ENCODE measurements at regions not wholly inside any gene's neighbourhood (a gene's known extent, or its start where the extent isn't known, plus 50 kb on each side); places are given as distances from the start of the nearest gene placed in this dataset.
A peak's percentile ranks its signal among the peaks of the same experiment; 100 is the strongest.

DNA sequence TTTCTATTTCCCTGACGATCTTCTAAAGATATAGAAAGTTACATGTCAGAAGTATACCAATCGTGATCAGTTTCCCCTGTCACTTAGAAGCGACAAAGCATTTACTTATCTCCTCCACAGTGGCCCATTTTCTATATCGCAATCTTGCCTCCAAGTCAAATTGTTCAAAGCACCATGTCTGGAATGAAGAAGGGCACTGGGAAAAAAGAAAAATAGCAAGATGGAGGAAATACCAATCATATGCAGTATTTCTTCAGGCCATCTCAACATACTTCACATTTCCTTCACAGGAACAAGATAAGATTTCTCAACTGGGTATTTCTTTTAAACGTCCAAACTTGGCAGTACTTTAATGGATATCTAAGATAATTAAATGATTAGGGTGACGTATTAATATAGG is 63.3 kb upstream of the IL6 start:
- no peak overlapping the region for H3K4me3 Mint-ChIP-seq

DNA sequence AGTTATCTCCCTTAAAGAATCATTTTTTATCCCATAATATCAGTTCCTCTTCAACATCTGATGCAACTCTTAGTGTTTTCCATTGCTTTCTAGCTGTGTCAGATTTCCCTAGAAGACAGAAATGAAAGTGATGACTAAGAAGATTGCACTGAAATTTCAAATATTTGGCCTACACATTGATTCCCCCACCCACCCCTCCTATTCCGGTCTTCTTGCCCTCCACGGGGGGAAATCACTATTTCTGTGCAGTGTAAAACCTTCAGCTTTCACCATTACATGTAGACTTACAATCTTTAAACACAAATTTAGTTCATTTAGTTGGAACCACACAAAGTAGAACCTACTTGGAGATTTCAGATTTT is 63.7 kb upstream of the IL6 start:
- ChIA-PET CTCF (interaction anchor here (1.8 kb wide), 1 partner anchor 17 kb away, joined by 7 read pairs; no protein-coding TSS in a partner anchor), POLR2A (no interaction called here)
- peaks cover 19% of the 10 kb centered on the region for H3K27me3 Mint-ChIP-seq
- H3K4me3 Mint-ChIP-seq: no peak overlapping the region
- TF ChIP-seq, protein P1, sequence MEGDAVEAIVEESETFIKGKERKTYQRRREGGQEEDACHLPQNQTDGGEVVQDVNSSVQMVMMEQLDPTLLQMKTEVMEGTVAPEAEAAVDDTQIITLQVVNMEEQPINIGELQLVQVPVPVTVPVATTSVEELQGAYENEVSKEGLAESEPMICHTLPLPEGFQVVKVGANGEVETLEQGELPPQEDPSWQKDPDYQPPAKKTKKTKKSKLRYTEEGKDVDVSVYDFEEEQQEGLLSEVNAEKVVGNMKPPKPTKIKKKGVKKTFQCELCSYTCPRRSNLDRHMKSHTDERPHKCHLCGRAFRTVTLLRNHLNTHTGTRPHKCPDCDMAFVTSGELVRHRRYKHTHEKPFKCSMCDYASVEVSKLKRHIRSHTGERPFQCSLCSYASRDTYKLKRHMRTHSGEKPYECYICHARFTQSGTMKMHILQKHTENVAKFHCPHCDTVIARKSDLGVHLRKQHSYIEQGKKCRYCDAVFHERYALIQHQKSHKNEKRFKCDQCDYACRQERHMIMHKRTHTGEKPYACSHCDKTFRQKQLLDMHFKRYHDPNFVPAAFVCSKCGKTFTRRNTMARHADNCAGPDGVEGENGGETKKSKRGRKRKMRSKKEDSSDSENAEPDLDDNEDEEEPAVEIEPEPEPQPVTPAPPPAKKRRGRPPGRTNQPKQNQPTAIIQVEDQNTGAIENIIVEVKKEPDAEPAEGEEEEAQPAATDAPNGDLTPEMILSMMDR (IDR thresholded peaks at IDR 0.05): no peak
- H3K36me3 Mint-ChIP-seq (ENCODE audit: low read depth): no peaks in the 10 kb centered on the region
- H3K4me1 Mint-ChIP-seq (ENCODE audit: low read depth): peaks cover 31% of the 10 kb centered on the region
- H3K9me3 Mint-ChIP-seq: no peaks in the 10 kb centered on the region
- DNase-seq (peak; percentile 27), ATAC-seq (no peak)
- intact Hi-C loops (cut with micrococcal nuclease): loop anchor here (5.0 kb wide), 1 partner anchor 64 kb away; the partner anchor contains the start of gene IL6
- peak overlapping the region; percentile 21 for H3K27ac Mint-ChIP-seq

More for the DNA sequence above, 63.3 kb upstream of the IL6 start:
- H3K27ac Mint-ChIP-seq: no peak overlapping the region
- peaks cover 18% of the 10 kb centered on the region for H3K27me3 Mint-ChIP-seq
- ChIA-PET CTCF (interaction anchor here (1.8 kb wide), 1 partner anchor 16 kb away, joined by 7 read pairs; no protein-coding TSS in a partner anchor), POLR2A (no interaction called here)
- TF ChIP-seq, protein P1 (IDR thresholded peaks at IDR 0.05): no peak
- intact Hi-C loops (cut with micrococcal nuclease): loop anchor here (5.0 kb wide), 1 partner anchor 64 kb away; the partner anchor contains the start of gene IL6
- H3K4me1 Mint-ChIP-seq (ENCODE audit: low read depth): peaks cover 31% of the 10 kb centered on the region
- no peaks in the 10 kb centered on the region for H3K9me3 Mint-ChIP-seq
- ATAC-seq: no peak
- no peak for DNase-seq
- no peaks in the 10 kb centered on the region for H3K36me3 Mint-ChIP-seq (ENCODE audit: low read depth)

DNA sequence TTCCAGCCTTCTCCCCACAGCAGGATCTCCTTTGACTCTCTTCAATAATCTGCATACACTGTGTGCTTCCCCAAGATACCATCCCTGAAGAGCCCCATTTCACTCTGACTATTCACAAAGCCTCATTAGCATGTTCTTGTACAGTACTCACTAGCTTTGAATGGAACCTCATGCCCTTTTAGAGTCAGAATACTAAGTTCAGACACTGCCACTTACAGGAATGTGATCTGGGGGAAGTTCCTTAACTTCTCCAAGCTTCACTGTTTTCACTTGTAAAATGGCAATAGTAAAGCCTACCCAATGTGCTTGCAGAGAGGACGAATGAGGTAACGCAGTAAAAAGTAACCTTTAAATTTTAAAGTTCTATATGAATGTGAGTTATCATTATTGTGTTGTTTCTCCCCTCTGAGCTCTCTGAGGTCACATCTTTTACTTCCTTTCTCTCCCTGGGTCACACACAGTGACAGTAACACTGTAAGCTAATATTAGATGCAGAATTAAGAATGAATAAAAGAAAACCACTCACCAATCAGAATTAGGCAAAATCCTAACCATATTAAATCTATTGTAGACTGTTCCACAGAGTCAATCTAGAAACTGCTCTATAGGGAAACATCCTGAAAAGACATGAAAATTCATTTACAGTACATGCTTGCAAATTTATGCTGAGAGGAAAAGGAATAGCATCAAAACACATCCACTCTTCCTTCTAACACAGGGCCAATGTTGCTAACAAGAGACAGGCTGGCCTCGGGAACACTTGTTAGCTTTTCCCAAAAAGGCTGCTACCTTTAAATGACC is 64.2 kb upstream of the IL6 start:
- intact Hi-C loops (cut with micrococcal nuclease): loop anchor here (5.0 kb wide), 1 partner anchor 65 kb away; the partner anchor contains the start of gene IL6
- Mint-ChIP-seq H3K27ac (peak overlapping the region; percentile 35), H3K27me3 (peaks cover 19% of the 10 kb centered on the region), H3K4me1 (ENCODE audit: low read depth) (peaks cover 31% of the 10 kb centered on the region), H3K4me3 (no peak overlapping the region), H3K9me3 (no peaks in the 10 kb centered on the region), H3K36me3 (ENCODE audit: low read depth) (no peaks in the 10 kb centered on the region)
- no peak for DNase-seq
- TF ChIP-seq, protein P1 (IDR thresholded peaks at IDR 0.05): no peak
- CTCF ChIA-PET: interaction anchor here (0.7 to 1.8 kb wide), 4 partner anchors 17 to 101 kb away, joined by 3 to 7 read pairs (median 4); no protein-coding TSS in a partner anchor
- POLR2A ChIA-PET: interaction anchor here (0.7 kb wide), 1 partner anchor 41 kb away, joined by 3 read pairs; no protein-coding TSS in a partner anchor
- peak; percentile 74 for ATAC-seq

DNA sequence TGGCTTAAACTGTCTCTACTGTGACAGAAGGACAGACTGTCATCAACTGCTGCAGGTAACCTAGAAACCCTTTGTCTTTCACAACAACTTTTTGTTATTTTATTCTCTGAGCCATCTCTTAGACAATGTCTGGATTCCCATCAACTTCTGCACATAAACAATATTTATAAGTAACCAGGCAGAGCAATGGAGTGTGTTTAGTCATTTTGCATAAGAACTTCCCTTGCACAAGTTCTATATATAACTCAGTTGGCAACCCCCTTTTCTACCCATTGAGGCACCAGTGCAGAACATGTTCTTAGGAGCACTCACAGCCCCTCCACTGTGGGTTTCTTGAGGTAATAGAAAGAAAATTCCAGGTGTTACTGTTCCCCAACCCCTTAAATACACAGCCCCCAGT is 65.0 kb upstream of the IL6 start:
- Mint-ChIP-seq H3K9me3 (no peaks in the 10 kb centered on the region), H3K27me3 (peaks cover 19% of the 10 kb centered on the region), H3K27ac (no peak overlapping the region), H3K36me3 (ENCODE audit: low read depth) (no peaks in the 10 kb centered on the region), H3K4me3 (no peak overlapping the region), H3K4me1 (ENCODE audit: low read depth) (peaks cover 28% of the 10 kb centered on the region)
- ATAC-seq: peak; percentile 48
- no peak for DNase-seq
- TF ChIP-seq, protein P1 (IDR thresholded peaks at IDR 0.05): no peak
- intact Hi-C loops (cut with micrococcal nuclease): loop anchor here (5.0 kb wide), 1 partner anchor 65 kb away; the partner anchor contains the start of gene IL6
- POLR2A ChIA-PET: interaction anchor here (0.7 kb wide), 1 partner anchor 40 kb away, joined by 3 read pairs; no protein-coding TSS in a partner anchor
- CTCF ChIA-PET: interaction anchor here (0.7 to 1.8 kb wide), 5 partner anchors 18 to 393 kb away, joined by 3 to 7 read pairs (median 4); no protein-coding TSS in a partner anchor
